Osteocyte (in vitro differentiated cells): ENCODE measurements at regions not wholly inside any gene's neighbourhood (a gene's known extent, or its start where the extent isn't known, plus 50 kb on each side); places are given as distances from the start of the nearest gene placed in this dataset.

Source experiments
- DNase-seq: peaks from one replicate; pipeline ENCODE4 v3.0.0; 2021; ENCODE audit warnings: mixed read lengths; ENCODE audit not compliant: unreplicated experiment; ENCODE audit errors: extremely low spot score
- H3K27ac Mint-ChIP-seq: one replicate; pipeline ENCODE4 v1.8.0; 2021; ENCODE audit warnings: mild to moderate bottlenecking, mixed read lengths; ENCODE audit not compliant: unreplicated experiment
- H3K27me3 Mint-ChIP-seq: one replicate; pipeline ENCODE4 v1.8.0; 2021; ENCODE audit warnings: mixed read lengths; ENCODE audit not compliant: unreplicated experiment
- H3K36me3 Mint-ChIP-seq: one replicate; pipeline ENCODE4 v1.8.0; 2021; ENCODE audit warnings: mixed read lengths; ENCODE audit not compliant: unreplicated experiment
- H3K4me1 Mint-ChIP-seq: one replicate; pipeline ENCODE4 v1.8.0; 2021; ENCODE audit warnings: mixed read lengths; ENCODE audit not compliant: unreplicated experiment
- H3K4me3 Mint-ChIP-seq: one replicate; pipeline ENCODE4 v1.8.0; 2021; ENCODE audit warnings: mild to moderate bottlenecking, moderate library complexity, mixed read lengths; ENCODE audit not compliant: unreplicated experiment
- H3K9me3 Mint-ChIP-seq: one replicate; pipeline ENCODE4 v1.8.0; 2021; ENCODE audit warnings: mixed read lengths; ENCODE audit not compliant: unreplicated experiment
- CTCF ChIP-seq: fragments of 200-600 bp; sonication (generic); IDR thresholded peaks from 2 replicates; pipeline ENCODE4 v1.5.0; 2021; ENCODE audit warnings: antibody characterized with exemption, mild to moderate bottlenecking, moderate library complexity

- H3K36me3 Mint-ChIP-seq = no peaks in the 10 kb centered on the region
- H3K27ac Mint-ChIP-seq = no peak overlapping the region
- peaks cover 12% of the 10 kb centered on the region for H3K4me1 Mint-ChIP-seq
- no peaks in the 10 kb centered on the region for H3K27me3 Mint-ChIP-seq
- TF ChIP-seq CTCF = no peak
- no peaks in the 10 kb centered on the region for H3K9me3 Mint-ChIP-seq
- DNase-seq = no peak
- no peak overlapping the region for H3K4me3 Mint-ChIP-seq
Measured at GRCh38 chr3:176934698-176935097, 262.6 kb downstream of the TBL1XR1 start.

- Mint-ChIP-seq H3K9me3 (no peaks in the 10 kb centered on the region), H3K4me3 (no peak overlapping the region), H3K36me3 (no peaks in the 10 kb centered on the region), H3K27me3 (peaks cover 3% of the 10 kb centered on the region), H3K27ac (no peak overlapping the region), H3K4me1 (peaks cover 12% of the 10 kb centered on the region)
- TF ChIP-seq CTCF = no peak
- no peak for DNase-seq
Measured at GRCh38 chr3:176933704-176934103, 263.6 kb downstream of the TBL1XR1 start.

- Mint-ChIP-seq H3K27me3 (peaks cover 3% of the 10 kb centered on the region), H3K4me3 (no peak overlapping the region), H3K27ac (no peak overlapping the region), H3K4me1 (peaks cover 8% of the 10 kb centered on the region), H3K9me3 (no peaks in the 10 kb centered on the region), H3K36me3 (no peaks in the 10 kb centered on the region)
- no peak for DNase-seq
- no peak for TF ChIP-seq CTCF
Measured at GRCh38 chr3:176932433-176932832, 264.8 kb downstream of the TBL1XR1 start.

GRCh38 chr3:176931991-176932390 is 265.3 kb downstream of the TBL1XR1 start:
- no peak overlapping the region for H3K27ac Mint-ChIP-seq
- TF ChIP-seq CTCF = no peak
- H3K9me3 Mint-ChIP-seq = no peaks in the 10 kb centered on the region
- peaks cover 7% of the 10 kb centered on the region for H3K27me3 Mint-ChIP-seq
- H3K4me3 Mint-ChIP-seq = no peak overlapping the region
- DNase-seq = no peak
- peaks cover 7% of the 10 kb centered on the region for H3K4me1 Mint-ChIP-seq
- H3K36me3 Mint-ChIP-seq = no peaks in the 10 kb centered on the region

GRCh38 chr3:176930942-176931341 is 266.3 kb downstream of the TBL1XR1 start:
- H3K4me1 Mint-ChIP-seq = peaks cover 5% of the 10 kb centered on the region
- H3K27ac Mint-ChIP-seq = no peak overlapping the region
- no peaks in the 10 kb centered on the region for H3K9me3 Mint-ChIP-seq
- H3K36me3 Mint-ChIP-seq = no peaks in the 10 kb centered on the region
- H3K4me3 Mint-ChIP-seq = no peak overlapping the region
- TF ChIP-seq CTCF = no peak
- no peak for DNase-seq
- H3K27me3 Mint-ChIP-seq = peaks cover 14% of the 10 kb centered on the region
